ENCODE measurements at regions not wholly inside any gene's neighbourhood (a gene's known extent, or its start where the extent isn't known, plus 50 kb on each side); places are given as distances from the start of the nearest gene placed in this dataset.

DNA sequence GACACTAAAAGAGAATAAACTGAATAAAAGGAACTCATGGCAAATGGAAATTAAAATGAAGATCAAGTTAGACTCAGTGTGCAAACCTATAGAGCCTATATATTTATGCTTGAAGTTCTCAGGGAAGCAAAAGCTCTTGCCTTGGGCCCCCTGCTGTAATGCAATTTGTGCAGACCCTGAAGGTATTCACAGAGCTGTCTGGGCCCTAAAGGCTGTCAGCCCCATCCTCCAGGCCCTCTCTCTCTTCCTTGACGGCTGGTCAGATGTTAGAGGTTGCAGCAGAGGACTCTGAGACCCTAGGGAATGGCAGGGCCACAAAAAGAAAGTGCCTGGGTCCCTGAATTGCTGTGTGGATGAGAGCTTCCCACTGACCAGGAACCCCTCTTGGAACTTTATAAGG is 283.9 kb upstream of the TUT7 start:
- Histone ChIP-seq H3K4me1 (ENCODE audit: insufficient read depth, low read length, poor library complexity, severe bottlenecking) (no peaks in the 10 kb centered on the region), H3K4me3 (ENCODE audit: low read length, poor library complexity, severe bottlenecking) (no peak overlapping the region), H3K79me2 (ENCODE audit: insufficient read depth, low read length) (no peaks in the 10 kb centered on the region), H3K4me2 (ENCODE audit: low read depth, low read length, poor library complexity, severe bottlenecking) (no peak overlapping the region), H2AFZ (ENCODE audit: low read length) (no peak overlapping the region), H4K20me1 (ENCODE audit: insufficient read depth, low read length, poor library complexity, severe bottlenecking) (no peaks in the 10 kb centered on the region), H3K9ac (ENCODE audit: low read depth, low read length, poor library complexity, severe bottlenecking) (no peak overlapping the region), H3K36me3 (ENCODE audit: insufficient read depth, low read length) (no peaks in the 10 kb centered on the region), H3K9me2 (replicated peaks; ENCODE audit: low read depth, low read length) (no peaks in the 10 kb centered on the region), H3F3A (ENCODE audit: low read depth) (no peaks in the 10 kb centered on the region), H3K27me3 (ENCODE audit: insufficient read depth, low read length, poor library complexity, severe bottlenecking) (no peaks in the 10 kb centered on the region), H3K9me3 (ENCODE audit: insufficient read depth, low read depth, low read length) (no peaks in the 10 kb centered on the region)
- no peak for TF ChIP-seq EZH2phosphoT487 (IDR thresholded peaks at IDR 0.05; ENCODE audit: borderline replicate concordance)
- TF ChIP-seq, protein P1, sequence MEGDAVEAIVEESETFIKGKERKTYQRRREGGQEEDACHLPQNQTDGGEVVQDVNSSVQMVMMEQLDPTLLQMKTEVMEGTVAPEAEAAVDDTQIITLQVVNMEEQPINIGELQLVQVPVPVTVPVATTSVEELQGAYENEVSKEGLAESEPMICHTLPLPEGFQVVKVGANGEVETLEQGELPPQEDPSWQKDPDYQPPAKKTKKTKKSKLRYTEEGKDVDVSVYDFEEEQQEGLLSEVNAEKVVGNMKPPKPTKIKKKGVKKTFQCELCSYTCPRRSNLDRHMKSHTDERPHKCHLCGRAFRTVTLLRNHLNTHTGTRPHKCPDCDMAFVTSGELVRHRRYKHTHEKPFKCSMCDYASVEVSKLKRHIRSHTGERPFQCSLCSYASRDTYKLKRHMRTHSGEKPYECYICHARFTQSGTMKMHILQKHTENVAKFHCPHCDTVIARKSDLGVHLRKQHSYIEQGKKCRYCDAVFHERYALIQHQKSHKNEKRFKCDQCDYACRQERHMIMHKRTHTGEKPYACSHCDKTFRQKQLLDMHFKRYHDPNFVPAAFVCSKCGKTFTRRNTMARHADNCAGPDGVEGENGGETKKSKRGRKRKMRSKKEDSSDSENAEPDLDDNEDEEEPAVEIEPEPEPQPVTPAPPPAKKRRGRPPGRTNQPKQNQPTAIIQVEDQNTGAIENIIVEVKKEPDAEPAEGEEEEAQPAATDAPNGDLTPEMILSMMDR (conservative IDR thresholded peaks at IDR 0.05; ENCODE audit: low read length): no peak

DNA sequence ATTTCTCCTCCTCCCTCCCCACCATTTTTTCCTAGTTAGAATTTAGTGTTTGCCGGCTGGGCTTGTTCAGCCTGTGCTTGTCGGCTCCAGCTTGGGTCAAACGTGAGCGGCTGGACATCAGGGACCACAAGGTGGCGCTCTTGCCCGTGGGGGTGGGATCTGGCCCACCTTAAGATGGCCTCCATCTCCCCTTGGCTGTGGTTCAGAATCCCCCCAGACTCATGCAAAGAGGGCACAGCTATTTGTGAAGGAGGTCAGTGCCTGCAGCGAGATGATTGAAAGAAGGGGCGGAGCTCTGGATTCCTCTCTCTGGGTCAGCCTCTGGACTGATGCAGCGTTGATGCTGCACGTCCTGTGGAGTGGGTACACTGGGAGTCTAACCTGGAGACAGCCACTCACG is 283.3 kb upstream of the TUT7 start:
- H3K9me2 ChIP-seq (replicated peaks; ENCODE audit: low read depth, low read length): no peaks in the 10 kb centered on the region
- no peak for TF ChIP-seq EZH2phosphoT487 (IDR thresholded peaks at IDR 0.05; ENCODE audit: borderline replicate concordance)
- TF ChIP-seq, protein P1 (conservative IDR thresholded peaks at IDR 0.05; ENCODE audit: low read length): peak; percentile 85
- H3K4me2 ChIP-seq (ENCODE audit: low read depth, low read length, poor library complexity, severe bottlenecking): no peak overlapping the region
- no peaks in the 10 kb centered on the region for H3K79me2 ChIP-seq (ENCODE audit: insufficient read depth, low read length)
- no peaks in the 10 kb centered on the region for H3K9me3 ChIP-seq (ENCODE audit: insufficient read depth, low read depth, low read length)
- H3F3A ChIP-seq (ENCODE audit: low read depth): no peaks in the 10 kb centered on the region
- no peaks in the 10 kb centered on the region for H4K20me1 ChIP-seq (ENCODE audit: insufficient read depth, low read length, poor library complexity, severe bottlenecking)
- H3K27me3 ChIP-seq (ENCODE audit: insufficient read depth, low read length, poor library complexity, severe bottlenecking): no peaks in the 10 kb centered on the region
- H3K36me3 ChIP-seq (ENCODE audit: insufficient read depth, low read length): no peaks in the 10 kb centered on the region
- no peak overlapping the region for H2AFZ ChIP-seq (ENCODE audit: low read length)
- no peaks in the 10 kb centered on the region for H3K4me1 ChIP-seq (ENCODE audit: insufficient read depth, low read length, poor library complexity, severe bottlenecking)
- no peak overlapping the region for H3K4me3 ChIP-seq (ENCODE audit: low read length, poor library complexity, severe bottlenecking)
- no peak overlapping the region for H3K9ac ChIP-seq (ENCODE audit: low read depth, low read length, poor library complexity, severe bottlenecking)

GRCh38 chr9:86636519-86636918 is 282.3 kb upstream of the TUT7 start:
- Histone ChIP-seq H3K9me2 (replicated peaks; ENCODE audit: low read depth, low read length) (no peaks in the 10 kb centered on the region), H3K9ac (ENCODE audit: low read depth, low read length, poor library complexity, severe bottlenecking) (no peak overlapping the region), H3F3A (ENCODE audit: low read depth) (no peaks in the 10 kb centered on the region), H3K27me3 (ENCODE audit: insufficient read depth, low read length, poor library complexity, severe bottlenecking) (no peaks in the 10 kb centered on the region), H3K9me3 (ENCODE audit: insufficient read depth, low read depth, low read length) (no peaks in the 10 kb centered on the region), H3K4me3 (ENCODE audit: low read length, poor library complexity, severe bottlenecking) (no peak overlapping the region), H2AFZ (ENCODE audit: low read length) (no peak overlapping the region), H3K79me2 (ENCODE audit: insufficient read depth, low read length) (no peaks in the 10 kb centered on the region), H3K4me1 (ENCODE audit: insufficient read depth, low read length, poor library complexity, severe bottlenecking) (no peaks in the 10 kb centered on the region), H3K36me3 (ENCODE audit: insufficient read depth, low read length) (no peaks in the 10 kb centered on the region), H4K20me1 (ENCODE audit: insufficient read depth, low read length, poor library complexity, severe bottlenecking) (no peaks in the 10 kb centered on the region), H3K4me2 (ENCODE audit: low read depth, low read length, poor library complexity, severe bottlenecking) (no peak overlapping the region)
- TF ChIP-seq, protein P1 (conservative IDR thresholded peaks at IDR 0.05; ENCODE audit: low read length): no peak
- TF ChIP-seq EZH2phosphoT487 (IDR thresholded peaks at IDR 0.05; ENCODE audit: borderline replicate concordance): no peak

Measured in Loucy (cell line).